HepG2 (cell line): ENCODE measurements at regions not wholly inside any gene's neighbourhood (a gene's known extent, or its start where the extent isn't known, plus 50 kb on each side); places are given as distances from the start of the nearest gene placed in this dataset.

ENCODE experiments used
- ATAC-seq: fragments of 200-7000 bp; cut with Tn5 transposase; 3 replicates; pipeline ENCODE4 v1.9.1; 2020; ENCODE audit warnings: mild to moderate bottlenecking, moderate library complexity
- BruUV-seq: library from RNA; stranded (reverse); fragments of 400-500 nt; replicated peaks from 2 replicates; lab custom pipeline; 2021; lab: Mats Ljungman, UMichigan
- CTCF ChIA-PET: fragments of 300-600 bp; formaldehyde crosslinking; extraction: SDS; loops from one replicate; lab custom pipeline; 2021; ENCODE audit warnings: low total read pairs, inconsistent platforms, low intra/inter-chr PET ratio; lab: Yijun Ruan, JAX
- POLR2A ChIA-PET: fragments of 350-600 bp; sonication (Branson Sonifier 250); formaldehyde crosslinking; loops from one replicate; lab custom pipeline; 2020; ENCODE audit warnings: antibody characterized with exemption, inconsistent platforms; lab: Yijun Ruan, JAX
- DNase-seq: peaks from one replicate; pipeline ENCODE4 v3.0.0-alpha.2; 2015; ENCODE audit warnings: low spot score
- FAIRE-seq: peaks from 3 replicates; lab custom pipeline; 2011; peaks lifted over from hg19 to GRCh38; lab: Jason Lieb, UNC
- H2AFZ ChIP-seq: one replicate; pipeline ENCODE4 v1.6.1; 2011; ENCODE audit warnings: low read length, inconsistent platforms
- H3K27ac ChIP-seq: fragments of 300-600 bp; 3 replicates; pipeline ENCODE4 v1.8.0; 2011; ENCODE audit warnings: mixed run types, mild to moderate bottlenecking, mixed read lengths, low read length, inconsistent platforms; ENCODE audit not compliant: insufficient read depth; ENCODE audit errors: extremely low read length
- H3K27me3 ChIP-seq, 2 experiments: fragments of 200-600 bp in 1 of 2; 2 replicates in 1 of 2; 3 replicates in 1 of 2; pipeline versions ENCODE4 v1.6.0 to v1.8.0; 2011; ENCODE audit warnings: low read length in 2 of 2, mild to moderate bottlenecking in 2 of 2, moderate library complexity in 2 of 2, inconsistent platforms in 1 of 2; ENCODE audit not compliant: insufficient read depth in 2 of 2, control insufficient read depth in 1 of 2
- H3K36me3 ChIP-seq, 2 experiments: fragments of 200-600 bp in 1 of 2; replicated peaks in 1 of 2; 2 replicates in 1 of 2; 3 replicates in 1 of 2; pipeline versions ENCODE4 v1.5.1 to v1.8.0; 2011; ENCODE audit warnings: low read length in 2 of 2, inconsistent platforms in 1 of 2; ENCODE audit not compliant: insufficient read depth in 2 of 2, control insufficient read depth in 1 of 2
- H3K4me1 ChIP-seq: 2 replicates; pipeline ENCODE4 v1.5.1; 2012; ENCODE audit warnings: low read length, inconsistent platforms; ENCODE audit not compliant: insufficient read depth
- H3K4me2 ChIP-seq: 2 replicates; pipeline ENCODE4 v1.6.0; 2011; ENCODE audit warnings: low read depth, low read length, inconsistent platforms
- H3K4me3 ChIP-seq, 3 experiments: fragments of 200-600 bp in 1 of 3; sonication (generic), shearing (Covaris generic) in 1 of 3; replicated peaks in 1 of 3; 2 replicates each; pipeline ENCODE4 v1.5.1; 2011 to 2016; ENCODE audit warnings: low read length in 3 of 3, inconsistent platforms in 2 of 3, low read depth in 2 of 3, mild to moderate bottlenecking in 2 of 3, control low read depth in 1 of 3, mixed read lengths in 1 of 3; ENCODE audit not compliant: insufficient read depth in 1 of 3
- H3K79me2 ChIP-seq: one replicate; pipeline ENCODE4 v1.6.1; 2011; ENCODE audit warnings: low read length, inconsistent platforms; ENCODE audit not compliant: insufficient read depth
- H3K9ac ChIP-seq: 2 replicates; pipeline ENCODE4 v1.6.0; 2011; ENCODE audit warnings: mild to moderate bottlenecking, low read depth, low read length, inconsistent platforms; ENCODE audit not compliant: insufficient read depth
- H3K9me3 ChIP-seq: 2 replicates; pipeline ENCODE4 v1.5.1; 2012; ENCODE audit warnings: mild to moderate bottlenecking, low read length
- H4K20me1 ChIP-seq: 2 replicates; pipeline ENCODE4 v1.6.0; 2011; ENCODE audit warnings: inconsistent platforms, mild to moderate bottlenecking, low read length, moderate library complexity; ENCODE audit not compliant: insufficient read depth
- BRD4 ChIP-seq: sonication (generic); formaldehyde crosslinking; IDR thresholded peaks from 2 replicates; pipeline ENCODE4 v1.4.0; 2020; ENCODE audit warnings: missing genetic modification reagents
- E2F5 ChIP-seq: sonication (generic); formaldehyde crosslinking; conservative IDR thresholded peaks from 2 replicates; pipeline ENCODE4 v1.4.0; 2020; ENCODE audit warnings: missing genetic modification reagents
- HNRNPUL1 ChIP-seq: fragments of 200-400 bp; formaldehyde crosslinking; IDR thresholded peaks from 2 replicates; pipeline ENCODE4 v1.6.1; 2017; ENCODE audit warnings: low read depth, mild to moderate bottlenecking, low read length, moderate library complexity
- IRX3 ChIP-seq: sonication (generic); formaldehyde crosslinking; IDR thresholded peaks from 2 replicates; pipeline ENCODE4 v1.8.1; 2023; ENCODE audit warnings: mild to moderate bottlenecking, low read depth, missing genetic modification reagents, borderline replicate concordance
- MTF2 ChIP-seq: sonication (generic); formaldehyde crosslinking; IDR thresholded peaks from 2 replicates; pipeline ENCODE4 v1.5.0; 2020; ENCODE audit warnings: missing genetic modification reagents, borderline replicate concordance
- NCOA2 ChIP-seq: sonication (generic); formaldehyde crosslinking; IDR thresholded peaks from 2 replicates; pipeline ENCODE4 v1.8.0; 2022; ENCODE audit warnings: inconsistent platforms
- REPIN1 ChIP-seq: sonication (generic); formaldehyde crosslinking; IDR thresholded peaks from 2 replicates; pipeline ENCODE4 v1.8.0; 2022; ENCODE audit warnings: missing genetic modification reagents, low read depth, mild to moderate bottlenecking, borderline replicate concordance
- RFXAP ChIP-seq: sonication (generic); formaldehyde crosslinking; IDR thresholded peaks from 2 replicates; pipeline ENCODE4 v1.4.0; 2020; ENCODE audit warnings: missing genetic modification reagents, borderline replicate concordance
- TFDP2 ChIP-seq: sonication (generic); formaldehyde crosslinking; IDR thresholded peaks from 2 replicates; pipeline ENCODE4 v1.4.0; 2020; ENCODE audit warnings: missing genetic modification reagents
- U2AF2 ChIP-seq: fragments of 200-400 bp; formaldehyde crosslinking; IDR thresholded peaks from 2 replicates; pipeline ENCODE4 v1.6.1; 2017; ENCODE audit warnings: low read depth, mild to moderate bottlenecking, low read length
- ZNF225 ChIP-seq: sonication (generic); formaldehyde crosslinking; IDR thresholded peaks from 2 replicates; pipeline ENCODE4 v1.4.0; 2020; ENCODE audit warnings: mild to moderate bottlenecking, missing genetic modification reagents
- ZNF75D ChIP-seq: sonication (generic); formaldehyde crosslinking; IDR thresholded peaks from 2 replicates; pipeline ENCODE4 v1.8.1; 2023; ENCODE audit warnings: missing genetic modification reagents, mild to moderate bottlenecking, borderline replicate concordance
- WGBS: methylation state at CpG from one replicate; pipeline ENCODE4 v1.1.6; 2017; ENCODE audit warnings: low lambda C conversion rate; 5-methylcytosine and 5-hydroxymethylcytosine counted together
- in situ Hi-C: cut with HindIII; loops from 2 replicates; pipeline ENCODE4 v1.10.0; 2017; ENCODE audit warnings: low pct_unique_long_range_greater_than_20kb; ENCODE audit not compliant: extremely low pct_ligation_motif_present
- intact Hi-C: fragments of 100-400 bp; cut with micrococcal nuclease; formaldehyde crosslinking; loops from one replicate; pipeline ENCODE4 v1.10.0; 2022; ENCODE audit not compliant: unreplicated experiment
- TF ChIP-seq, protein P1 (sequence below): sonication (generic); formaldehyde crosslinking; IDR thresholded peaks from 2 replicates; pipeline ENCODE4 v1.4.0; 2020; ENCODE audit warnings: missing genetic modification reagents
- TF ChIP-seq, protein P2 (sequence below): sonication (generic); formaldehyde crosslinking; IDR thresholded peaks from 2 replicates; pipeline ENCODE4 v1.5.1; 2020; ENCODE audit warnings: missing genetic modification reagents, mild to moderate bottlenecking, borderline replicate concordance

DNA sequence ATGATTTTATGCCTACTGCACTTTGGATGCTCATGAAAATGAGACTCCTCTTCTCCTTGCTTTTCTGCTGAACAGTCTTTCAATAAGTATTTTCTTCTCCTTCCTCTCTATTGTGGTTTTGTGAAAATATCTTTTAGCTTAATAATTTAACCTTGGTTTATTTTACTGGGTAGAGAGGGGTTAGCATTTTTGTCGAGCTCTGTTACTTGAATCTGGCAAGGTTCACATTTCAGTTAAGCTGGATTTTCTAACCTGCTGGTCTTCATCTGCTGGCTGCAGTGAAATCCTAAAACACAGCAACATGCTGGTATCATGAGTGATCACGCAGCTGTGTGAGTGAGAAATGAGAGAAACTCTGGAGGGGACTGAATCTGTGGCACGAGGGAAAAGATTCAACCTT, 222.7 kb upstream of the NOX3 start (continued):
- no peak for TF ChIP-seq BRD4 (CRISPR knock-in tag)
- no peak for TF ChIP-seq ZNF75D (CRISPR knock-in tag)
- TF ChIP-seq, protein P1, sequence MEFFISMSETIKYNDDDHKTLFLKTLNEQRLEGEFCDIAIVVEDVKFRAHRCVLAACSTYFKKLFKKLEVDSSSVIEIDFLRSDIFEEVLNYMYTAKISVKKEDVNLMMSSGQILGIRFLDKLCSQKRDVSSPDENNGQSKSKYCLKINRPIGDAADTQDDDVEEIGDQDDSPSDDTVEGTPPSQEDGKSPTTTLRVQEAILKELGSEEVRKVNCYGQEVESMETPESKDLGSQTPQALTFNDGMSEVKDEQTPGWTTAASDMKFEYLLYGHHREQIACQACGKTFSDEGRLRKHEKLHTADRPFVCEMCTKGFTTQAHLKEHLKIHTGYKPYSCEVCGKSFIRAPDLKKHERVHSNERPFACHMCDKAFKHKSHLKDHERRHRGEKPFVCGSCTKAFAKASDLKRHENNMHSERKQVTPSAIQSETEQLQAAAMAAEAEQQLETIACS (CRISPR knock-in tag) = no peak

- POLR2A ChIA-PET = no interaction called here
Observed at GRCh38 chr6:155676346-155676745, 220.7 kb upstream of the NOX3 start.

DNA sequence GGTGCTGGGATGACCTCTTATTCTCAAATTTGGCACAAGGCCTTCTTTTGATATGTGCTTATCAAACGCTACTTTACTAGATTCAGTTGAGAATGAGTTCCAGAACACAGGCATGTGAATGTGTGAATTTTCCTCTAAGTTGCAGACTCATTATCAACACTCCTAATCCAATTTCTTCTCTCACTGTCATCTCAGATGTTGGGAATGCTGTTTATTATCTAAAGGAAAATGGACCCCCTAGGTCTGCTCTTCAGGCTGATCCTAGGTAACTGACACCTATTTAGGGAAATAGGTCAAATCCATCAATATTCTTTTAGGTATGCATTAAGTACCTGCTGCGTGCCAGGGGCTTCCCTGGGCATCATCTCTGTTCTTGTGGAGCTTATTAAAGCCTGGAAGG, 215.0 kb upstream of the NOX3 start:
- intact Hi-C loops = no loop called here
- POLR2A ChIA-PET = no interaction called here
- WGBS = 1% methylated on average over 2 of the region's 2 CpGs
- TF ChIP-seq IRX3 (CRISPR knock-in tag) (no peak), U2AF2 (no peak), REPIN1 (no peak), MTF2 (CRISPR knock-in tag) (no peak), TFDP2 (CRISPR knock-in tag) (no peak), E2F5 (no peak)
- TF ChIP-seq, protein P2, sequence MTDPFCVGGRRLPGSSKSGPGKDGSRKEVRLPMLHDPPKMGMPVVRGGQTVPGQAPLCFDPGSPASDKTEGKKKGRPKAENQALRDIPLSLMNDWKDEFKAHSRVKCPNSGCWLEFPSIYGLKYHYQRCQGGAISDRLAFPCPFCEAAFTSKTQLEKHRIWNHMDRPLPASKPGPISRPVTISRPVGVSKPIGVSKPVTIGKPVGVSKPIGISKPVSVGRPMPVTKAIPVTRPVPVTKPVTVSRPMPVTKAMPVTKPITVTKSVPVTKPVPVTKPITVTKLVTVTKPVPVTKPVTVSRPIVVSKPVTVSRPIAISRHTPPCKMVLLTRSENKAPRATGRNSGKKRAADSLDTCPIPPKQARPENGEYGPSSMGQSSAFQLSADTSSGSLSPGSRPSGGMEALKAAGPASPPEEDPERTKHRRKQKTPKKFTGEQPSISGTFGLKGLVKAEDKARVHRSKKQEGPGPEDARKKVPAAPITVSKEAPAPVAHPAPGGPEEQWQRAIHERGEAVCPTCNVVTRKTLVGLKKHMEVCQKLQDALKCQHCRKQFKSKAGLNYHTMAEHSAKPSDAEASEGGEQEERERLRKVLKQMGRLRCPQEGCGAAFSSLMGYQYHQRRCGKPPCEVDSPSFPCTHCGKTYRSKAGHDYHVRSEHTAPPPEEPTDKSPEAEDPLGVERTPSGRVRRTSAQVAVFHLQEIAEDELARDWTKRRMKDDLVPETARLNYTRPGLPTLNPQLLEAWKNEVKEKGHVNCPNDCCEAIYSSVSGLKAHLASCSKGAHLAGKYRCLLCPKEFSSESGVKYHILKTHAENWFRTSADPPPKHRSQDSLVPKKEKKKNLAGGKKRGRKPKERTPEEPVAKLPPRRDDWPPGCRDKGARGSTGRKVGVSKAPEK (CRISPR knock-in tag) = no peak

More at GRCh38 chr6:155676346-155676745, 220.7 kb upstream of the NOX3 start:
- no TSS peak for BruUV-seq
- Histone ChIP-seq H3K79me2 (no peaks in the 10 kb centered on the region), H3K9ac (no peak overlapping the region), H4K20me1 (no peaks in the 10 kb centered on the region), H3K4me2 (no peak overlapping the region), H3K27ac (no peak overlapping the region), H3K4me3 (no peak overlapping the region), H3K27me3 (no peaks in the 10 kb centered on the region), H2AFZ (no peak overlapping the region), H3K9me3 (no peaks in the 10 kb centered on the region), H3K4me1 (no peaks in the 10 kb centered on the region), H3K36me3 (no peaks in the 10 kb centered on the region)
- in situ Hi-C loops (no loop called here), intact Hi-C loops (no loop called here)
- no peak for FAIRE-seq
- CTCF ChIA-PET = no interaction called here
- DNase-seq = no peak
- ATAC-seq = no peak
- TF ChIP-seq HNRNPUL1 = no peak
- no peak for TF ChIP-seq NCOA2
- TF ChIP-seq ZNF225 (CRISPR knock-in tag) = no peak
- no peak for TF ChIP-seq RFXAP (CRISPR knock-in tag)
- WGBS = 10% methylated on average over 2 of the region's 2 CpGs

More for the DNA sequence above, 215.0 kb upstream of the NOX3 start:
- no peak overlapping the region for H2AFZ ChIP-seq
- H3K4me1 ChIP-seq = no peaks in the 10 kb centered on the region
- no TSS peak for BruUV-seq
- CTCF ChIA-PET = no interaction called here
- ATAC-seq = no peak
- H4K20me1 ChIP-seq = no peaks in the 10 kb centered on the region
- no peaks in the 10 kb centered on the region; a peak in 1 of 5 replicates for H3K27me3 ChIP-seq
- in situ Hi-C loops = no loop called here
- no peak overlapping the region for H3K4me2 ChIP-seq
- H3K4me3 ChIP-seq = no peak overlapping the region
- H3K9me3 ChIP-seq = no peaks in the 10 kb centered on the region
- H3K36me3 ChIP-seq = no peaks in the 10 kb centered on the region
- H3K9ac ChIP-seq = no peak overlapping the region
- no peak overlapping the region for H3K27ac ChIP-seq
- FAIRE-seq = no peak
- no peaks in the 10 kb centered on the region for H3K79me2 ChIP-seq
- DNase-seq = no peak
